ENCODE measurements at regions not wholly inside any gene's neighbourhood (a gene's known extent, or its start where the extent isn't known, plus 50 kb on each side); places are given as distances from the start of the nearest gene placed in this dataset.

GRCh38 chr12:115035535-115036107 lies 351.6 kb upstream of the TBX3 start:
- no CpG with 5 or more reads among the region's 2 CpGs for WGBS (ENCODE audit: extremely low coverage, insufficient coverage, insufficient read length)
- no peak overlapping the region for H2AK5ac ChIP-seq (ENCODE audit: low read length)

GRCh38 chr12:115032521-115032920 lies 348.5 kb upstream of the TBX3 start:
- DNase-seq: no peak
- Histone ChIP-seq H3K79me2 (ENCODE audit: control insufficient read depth, insufficient read depth, low read length, poor library complexity) (no peaks in the 10 kb centered on the region), H3K4me1 (ENCODE audit: control insufficient read depth in 1 of 2, insufficient read depth in 2 of 2, low read length in 2 of 2) (peaks cover 8 to 11% of the 10 kb centered on the region in 2 experiments), H2BK12ac (ENCODE audit: low read length) (no peak overlapping the region), H3K9ac (ENCODE audit: low read length) (no peak overlapping the region), H3K14ac (ENCODE audit: low read length) (no peak overlapping the region), H3K36me3 (ENCODE audit: control insufficient read depth in 1 of 2, insufficient read depth in 2 of 2, low read length in 2 of 2) (no peaks in the 10 kb centered on the region), H4K12ac (ENCODE audit: low read depth, low read length) (no peak overlapping the region), H3K27ac (ENCODE audit: low read depth, low read length) (peak overlapping the region; percentile 48), H4K8ac (ENCODE audit: low read depth, low read length) (no peak overlapping the region), H3K4me2 (ENCODE audit: low read length) (no peak overlapping the region), H3K4me3 (ENCODE audit: low read depth, low read length) (no peak overlapping the region), H2AK5ac (ENCODE audit: low read length) (no peak overlapping the region), H2AFZ (ENCODE audit: insufficient read depth, low read length, poor library complexity) (no peak overlapping the region), H4K91ac (ENCODE audit: low read depth, low read length) (no peak overlapping the region), H3K23ac (ENCODE audit: low read length) (no peak overlapping the region), H2BK120ac (ENCODE audit: insufficient read depth, low read length, poor library complexity) (no peak overlapping the region), H3K18ac (ENCODE audit: low read length) (no peak overlapping the region), H3K79me1 (ENCODE audit: low read length) (peaks cover 12% of the 10 kb centered on the region), H3K27me3 (ENCODE audit: insufficient read depth, low read length) (no peaks in the 10 kb centered on the region), H3K9me3 (ENCODE audit: insufficient read depth, low read depth, low read length) (no peaks in the 10 kb centered on the region), H2BK5ac (ENCODE audit: low read depth, low read length, poor library complexity) (no peak overlapping the region), H3K4ac (ENCODE audit: low read depth, low read length) (no peak overlapping the region)
- WGBS (ENCODE audit: extremely low coverage, insufficient coverage, insufficient read length): no CpG with 5 or more reads among the region's 3 CpGs

More at GRCh38 chr12:115035535-115036107, 351.6 kb upstream of the TBX3 start:
- no peak overlapping the region for H2AFZ ChIP-seq (ENCODE audit: insufficient read depth, low read length, poor library complexity)
- peaks cover 11 to 12% of the 10 kb centered on the region in 2 experiments for H3K4me1 ChIP-seq (ENCODE audit: control insufficient read depth in 1 of 2, insufficient read depth in 2 of 2, low read length in 2 of 2)
- H2BK5ac ChIP-seq (ENCODE audit: low read depth, low read length, poor library complexity): no peak overlapping the region
- H4K12ac ChIP-seq (ENCODE audit: low read depth, low read length): no peak overlapping the region
- H3K4ac ChIP-seq (ENCODE audit: low read depth, low read length): no peak overlapping the region
- no peaks in the 10 kb centered on the region for H3K79me2 ChIP-seq (ENCODE audit: control insufficient read depth, insufficient read depth, low read length, poor library complexity)
- H2BK12ac ChIP-seq (ENCODE audit: low read length): no peak overlapping the region
- no peak overlapping the region for H2BK120ac ChIP-seq (ENCODE audit: insufficient read depth, low read length, poor library complexity)
- no peaks in the 10 kb centered on the region for H3K27me3 ChIP-seq (ENCODE audit: insufficient read depth, low read length)
- no peak overlapping the region for H3K4me2 ChIP-seq (ENCODE audit: low read length)
- H3K9ac ChIP-seq (ENCODE audit: low read length): no peak overlapping the region
- no peak overlapping the region for H4K91ac ChIP-seq (ENCODE audit: low read depth, low read length)
- H3K27ac ChIP-seq (ENCODE audit: low read depth, low read length): no peak overlapping the region
- no peak overlapping the region for H3K23ac ChIP-seq (ENCODE audit: low read length)
- no peak overlapping the region for H4K8ac ChIP-seq (ENCODE audit: low read depth, low read length)
- H3K18ac ChIP-seq (ENCODE audit: low read length): no peak overlapping the region
- no peak overlapping the region for H3K14ac ChIP-seq (ENCODE audit: low read length)
- no peak overlapping the region for H3K4me3 ChIP-seq (ENCODE audit: low read depth, low read length)
- H3K36me3 ChIP-seq (ENCODE audit: control insufficient read depth in 1 of 2, insufficient read depth in 2 of 2, low read length in 2 of 2): no peaks in the 10 kb centered on the region
- H3K9me3 ChIP-seq (ENCODE audit: insufficient read depth, low read depth, low read length): no peaks in the 10 kb centered on the region
- H3K79me1 ChIP-seq (ENCODE audit: low read length): peaks cover 12% of the 10 kb centered on the region
- DNase-seq: no peak

- H3K4me1 ChIP-seq (ENCODE audit: control insufficient read depth in 1 of 2, insufficient read depth in 2 of 2, low read length in 2 of 2): peaks cover 7 to 8% of the 10 kb centered on the region in 2 experiments
- H3K36me3 ChIP-seq (ENCODE audit: control insufficient read depth in 1 of 2, insufficient read depth in 2 of 2, low read length in 2 of 2): no peaks in the 10 kb centered on the region
- peaks cover 12% of the 10 kb centered on the region for H3K79me1 ChIP-seq (ENCODE audit: low read length)
- no peak overlapping the region for H3K4me2 ChIP-seq (ENCODE audit: low read length)
- no CpG with 5 or more reads among the region's 3 CpGs for WGBS (ENCODE audit: extremely low coverage, insufficient coverage, insufficient read length)
- H4K12ac ChIP-seq (ENCODE audit: low read depth, low read length): no peak overlapping the region
- H3K27me3 ChIP-seq (ENCODE audit: insufficient read depth, low read length): no peaks in the 10 kb centered on the region
- no peaks in the 10 kb centered on the region for H3K79me2 ChIP-seq (ENCODE audit: control insufficient read depth, insufficient read depth, low read length, poor library complexity)
- H3K18ac ChIP-seq (ENCODE audit: low read length): no peak overlapping the region
- H3K27ac ChIP-seq (ENCODE audit: low read depth, low read length): no peak overlapping the region
- H2BK12ac ChIP-seq (ENCODE audit: low read length): peak overlapping the region; percentile 4
- H2AK5ac ChIP-seq (ENCODE audit: low read length): no peak overlapping the region
- no peak overlapping the region for H3K9ac ChIP-seq (ENCODE audit: low read length)
- H2AFZ ChIP-seq (ENCODE audit: insufficient read depth, low read length, poor library complexity): no peak overlapping the region
- H3K9me3 ChIP-seq (ENCODE audit: insufficient read depth, low read depth, low read length): no peaks in the 10 kb centered on the region
- no peak overlapping the region for H3K14ac ChIP-seq (ENCODE audit: low read length)
- H4K8ac ChIP-seq (ENCODE audit: low read depth, low read length): no peak overlapping the region
- H3K4ac ChIP-seq (ENCODE audit: low read depth, low read length): no peak overlapping the region
- no peak overlapping the region for H4K91ac ChIP-seq (ENCODE audit: low read depth, low read length)
- no peak overlapping the region for H3K4me3 ChIP-seq (ENCODE audit: low read depth, low read length)
- no peak overlapping the region for H2BK5ac ChIP-seq (ENCODE audit: low read depth, low read length, poor library complexity)
- no peak for DNase-seq
- H3K23ac ChIP-seq (ENCODE audit: low read length): no peak overlapping the region
- H2BK120ac ChIP-seq (ENCODE audit: insufficient read depth, low read length, poor library complexity): no peak overlapping the region
Measured at GRCh38 chr12:115030017-115030416, 346.0 kb upstream of the TBX3 start.

GRCh38 chr12:115024531-115024930 lies 340.6 kb upstream of the TBX3 start:
- Histone ChIP-seq H3K14ac (ENCODE audit: low read length) (no peak overlapping the region), H3K79me2 (ENCODE audit: control insufficient read depth, insufficient read depth, low read length, poor library complexity) (no peaks in the 10 kb centered on the region), H4K12ac (ENCODE audit: low read depth, low read length) (no peak overlapping the region), H3K23ac (ENCODE audit: low read length) (no peak overlapping the region), H3K27me3 (ENCODE audit: insufficient read depth, low read length) (no peaks in the 10 kb centered on the region), H3K4me3 (ENCODE audit: low read depth, low read length) (no peak overlapping the region), H3K4me2 (ENCODE audit: low read length) (no peak overlapping the region), H2AFZ (ENCODE audit: insufficient read depth, low read length, poor library complexity) (no peak overlapping the region), H3K9me3 (ENCODE audit: insufficient read depth, low read depth, low read length) (peaks cover 3% of the 10 kb centered on the region), H3K36me3 (ENCODE audit: control insufficient read depth in 1 of 2, insufficient read depth in 2 of 2, low read length in 2 of 2) (no peaks in the 10 kb centered on the region), H3K9ac (ENCODE audit: low read length) (no peak overlapping the region), H3K18ac (ENCODE audit: low read length) (no peak overlapping the region), H2BK120ac (ENCODE audit: insufficient read depth, low read length, poor library complexity) (no peak overlapping the region), H3K27ac (ENCODE audit: low read depth, low read length) (no peak overlapping the region), H2BK5ac (ENCODE audit: low read depth, low read length, poor library complexity) (no peak overlapping the region), H2AK5ac (ENCODE audit: low read length) (no peak overlapping the region), H2BK12ac (ENCODE audit: low read length) (no peak overlapping the region), H3K4me1 (ENCODE audit: control insufficient read depth in 1 of 2, insufficient read depth in 2 of 2, low read length in 2 of 2) (no peaks in the 10 kb centered on the region), H3K4ac (ENCODE audit: low read depth, low read length) (no peak overlapping the region), H4K8ac (ENCODE audit: low read depth, low read length) (no peak overlapping the region), H3K79me1 (ENCODE audit: low read length) (peaks cover 2% of the 10 kb centered on the region), H4K91ac (ENCODE audit: low read depth, low read length) (no peak overlapping the region)
- WGBS (ENCODE audit: extremely low coverage, insufficient coverage, insufficient read length): no CpG with 5 or more reads among the region's 3 CpGs
- no peak for DNase-seq

All from trophoblast cell (in vitro differentiated cells and primary cell).